GM19397 (cell line): ENCODE measurements at regions not wholly inside any gene's neighbourhood (a gene's known extent, or its start where the extent isn't known, plus 50 kb on each side); places are given as distances from the start of the nearest gene placed in this dataset.

Experiments used
- ATAC-seq: cut with Tn5 transposase; IDR thresholded peaks from one replicate; pipeline ENCODE4 v1.9.1; 2021; ENCODE audit warnings: mild to moderate bottlenecking, moderate library complexity; ENCODE audit not compliant: unreplicated experiment

DNA sequence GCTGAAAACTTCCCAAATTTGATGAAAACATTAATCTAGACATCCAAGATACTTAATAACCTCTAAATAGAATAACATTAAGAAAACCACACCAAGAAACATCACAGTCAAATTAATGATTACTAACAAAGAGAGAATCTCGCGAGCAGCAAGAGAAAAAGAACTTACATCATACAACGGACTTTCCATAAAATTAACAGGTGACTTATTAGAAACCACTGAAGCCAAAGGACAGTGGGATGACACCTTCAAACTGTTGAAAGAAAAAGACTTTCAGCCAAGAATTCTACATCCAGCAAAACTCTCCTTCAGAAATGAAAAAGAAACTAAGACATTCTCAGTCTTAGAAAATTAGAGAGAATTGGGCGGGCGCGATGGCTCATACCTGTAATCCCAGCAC is 232.0 kb downstream of the SNCA start:
- no peak for ATAC-seq

DNA sequence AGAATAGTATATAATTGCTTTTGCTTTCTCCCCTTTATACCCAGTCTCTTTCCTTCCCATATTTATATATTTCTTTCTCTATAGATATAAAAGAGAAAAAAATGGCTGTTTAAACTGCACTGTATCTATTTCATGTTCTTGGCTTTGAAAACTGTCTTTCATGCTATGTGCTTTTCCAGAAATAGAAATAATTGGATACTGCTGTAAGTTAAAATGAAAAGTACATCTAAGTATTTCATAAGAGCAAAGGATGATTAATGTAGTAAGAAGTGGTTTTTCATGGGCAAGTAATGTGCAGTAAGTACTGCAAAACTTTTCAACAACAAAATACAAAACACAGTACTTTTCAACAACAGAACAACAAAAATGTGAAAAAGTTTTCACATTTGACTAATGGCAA is 237.9 kb downstream of the SNCA start:
- ATAC-seq = no peak

DNA sequence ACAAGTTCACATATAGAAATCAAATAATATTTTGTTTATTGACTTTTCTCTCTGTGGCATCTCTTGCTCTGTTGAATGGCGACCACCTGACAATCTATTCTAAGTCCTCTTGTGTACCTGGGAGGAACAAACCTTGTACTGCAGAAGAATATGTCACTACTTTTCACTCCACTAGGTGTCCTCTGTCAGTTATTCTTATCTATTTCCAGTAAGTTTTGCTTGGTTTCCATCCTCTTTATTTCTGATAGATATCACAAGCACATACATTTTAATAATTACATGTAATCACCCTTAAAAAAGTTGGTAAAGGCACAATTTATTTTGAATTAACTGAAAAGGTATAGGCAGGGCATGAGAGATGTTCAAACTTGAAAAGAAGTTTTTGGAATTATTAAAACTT is 238.4 kb downstream of the SNCA start:
- ATAC-seq = no peak

DNA sequence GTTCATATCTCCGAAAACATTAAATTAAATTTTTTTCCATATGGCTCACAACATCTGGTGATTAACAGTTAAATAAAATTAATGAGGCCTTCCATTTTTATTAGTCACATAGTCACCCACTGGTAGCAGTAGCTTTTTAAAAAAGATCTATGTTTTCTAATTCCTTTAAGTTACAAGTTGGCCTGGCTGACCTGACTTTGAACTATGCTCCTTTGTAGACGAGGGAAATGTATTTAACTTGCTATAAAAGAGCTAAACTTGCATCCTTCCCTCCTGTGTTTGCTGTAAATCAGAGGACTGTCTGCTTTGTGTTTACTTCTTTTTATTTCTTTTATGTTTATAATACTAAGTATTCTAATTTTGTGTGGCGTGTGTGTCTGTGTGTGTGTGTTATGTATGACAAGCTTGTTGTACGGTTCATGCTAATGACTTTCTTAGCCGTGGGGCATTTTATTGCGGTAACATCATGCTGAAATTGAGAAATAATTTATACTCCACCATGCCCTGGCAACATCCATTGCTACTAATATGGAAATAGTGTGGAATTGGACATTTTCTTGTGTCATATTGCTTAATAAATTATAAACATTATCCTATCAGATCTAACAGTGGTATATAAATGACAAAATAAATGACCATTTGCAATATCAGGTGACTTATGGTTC is 241.7 kb downstream of the SNCA start:
- no peak for ATAC-seq

DNA sequence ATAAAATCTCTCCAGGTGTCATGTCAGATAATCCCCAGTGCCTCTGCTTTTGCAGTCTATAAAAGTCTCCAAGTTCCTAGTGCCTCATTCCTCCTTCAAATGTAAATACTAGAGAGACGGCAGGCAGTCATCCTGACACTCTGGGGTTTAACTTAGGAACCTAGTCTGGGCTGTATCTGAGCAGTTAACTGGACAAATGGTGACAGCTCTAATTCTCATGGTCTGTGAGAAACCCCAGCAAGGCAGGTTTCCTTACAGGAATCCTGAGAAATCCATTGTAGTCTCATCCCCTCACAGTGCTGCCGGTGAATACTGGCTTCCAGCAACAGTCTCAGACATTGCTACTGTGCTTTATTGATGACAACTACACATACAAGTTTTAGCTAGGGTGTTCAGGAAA is 246.8 kb downstream of the SNCA start:
- no peak for ATAC-seq

DNA sequence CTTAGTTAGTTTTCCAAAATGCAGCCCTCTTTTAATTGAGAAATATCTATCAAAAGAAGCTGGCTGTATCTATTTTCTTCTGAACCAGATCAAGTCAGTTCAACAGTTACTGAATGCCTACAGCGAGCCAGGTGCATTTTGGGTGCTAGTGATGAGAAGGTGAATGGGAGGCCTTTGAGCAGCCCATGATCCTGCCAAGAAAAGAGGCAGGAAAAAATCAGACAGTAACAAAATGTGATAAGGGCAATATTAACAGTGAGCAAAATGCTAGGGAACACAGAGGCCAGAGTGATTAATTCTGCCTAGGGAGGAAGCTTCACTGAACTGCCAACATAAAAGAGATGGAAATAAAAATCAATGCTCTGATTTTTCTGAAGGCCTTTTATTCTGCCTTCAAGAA is 248.5 kb downstream of the SNCA start:
- ATAC-seq = no peak

DNA sequence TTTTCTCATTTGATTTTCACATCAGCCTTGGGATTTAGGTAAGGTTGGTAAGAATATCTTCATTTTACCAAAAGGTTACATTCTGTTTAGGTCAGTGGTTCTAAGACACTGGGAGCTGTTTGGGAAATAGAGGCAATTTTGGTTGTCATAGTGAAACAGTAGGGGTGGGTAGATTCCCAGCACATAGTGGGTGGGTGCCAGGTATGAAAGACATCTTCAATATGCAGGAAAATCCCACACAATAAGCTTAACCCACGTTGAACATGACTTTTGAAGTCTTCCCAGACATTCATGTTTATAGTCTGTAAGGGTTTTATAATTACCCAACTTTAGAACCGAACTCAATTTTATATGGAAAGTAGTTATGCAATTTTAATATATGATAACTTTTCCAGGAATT is 249.6 kb downstream of the SNCA start:
- no peak for ATAC-seq

DNA sequence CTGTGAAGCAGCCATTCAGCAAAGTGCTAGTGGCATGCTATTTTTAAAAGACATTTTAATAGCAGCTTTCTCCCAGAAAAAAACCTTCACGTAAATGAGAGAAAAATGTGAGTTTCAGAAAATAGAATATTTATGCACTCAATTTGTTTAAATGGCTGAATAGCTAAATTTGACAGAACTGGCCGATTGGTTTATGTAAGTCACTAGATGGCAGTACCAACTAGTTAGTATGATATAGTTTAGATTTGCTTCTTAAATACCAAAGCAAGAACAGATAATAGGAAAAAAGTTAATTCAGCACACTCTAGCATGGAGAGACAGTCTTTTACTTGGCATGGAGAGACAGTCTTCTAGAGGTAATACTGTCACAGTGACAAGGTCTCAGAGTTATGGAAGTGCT is 250.1 kb downstream of the SNCA start:
- ATAC-seq = no peak

DNA sequence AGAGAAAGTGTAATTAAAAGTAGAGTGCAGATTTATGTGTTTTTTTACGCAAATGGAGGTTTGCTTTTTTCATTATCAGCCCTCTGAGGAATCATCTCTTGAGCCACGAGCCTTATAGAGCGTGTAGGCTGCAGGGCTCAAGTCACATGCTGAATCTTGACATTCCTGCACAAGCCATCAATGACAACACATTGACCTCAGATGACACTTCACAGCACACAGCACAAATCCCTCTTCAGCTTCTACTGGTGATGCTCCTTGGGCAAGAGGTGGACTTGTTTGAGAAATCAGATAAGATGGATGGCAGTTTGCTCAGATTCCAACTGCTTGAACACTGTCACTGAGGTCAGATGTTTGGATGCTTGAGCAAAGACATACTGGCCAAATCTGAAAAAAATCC is 250.6 kb downstream of the SNCA start:
- no peak for ATAC-seq

DNA sequence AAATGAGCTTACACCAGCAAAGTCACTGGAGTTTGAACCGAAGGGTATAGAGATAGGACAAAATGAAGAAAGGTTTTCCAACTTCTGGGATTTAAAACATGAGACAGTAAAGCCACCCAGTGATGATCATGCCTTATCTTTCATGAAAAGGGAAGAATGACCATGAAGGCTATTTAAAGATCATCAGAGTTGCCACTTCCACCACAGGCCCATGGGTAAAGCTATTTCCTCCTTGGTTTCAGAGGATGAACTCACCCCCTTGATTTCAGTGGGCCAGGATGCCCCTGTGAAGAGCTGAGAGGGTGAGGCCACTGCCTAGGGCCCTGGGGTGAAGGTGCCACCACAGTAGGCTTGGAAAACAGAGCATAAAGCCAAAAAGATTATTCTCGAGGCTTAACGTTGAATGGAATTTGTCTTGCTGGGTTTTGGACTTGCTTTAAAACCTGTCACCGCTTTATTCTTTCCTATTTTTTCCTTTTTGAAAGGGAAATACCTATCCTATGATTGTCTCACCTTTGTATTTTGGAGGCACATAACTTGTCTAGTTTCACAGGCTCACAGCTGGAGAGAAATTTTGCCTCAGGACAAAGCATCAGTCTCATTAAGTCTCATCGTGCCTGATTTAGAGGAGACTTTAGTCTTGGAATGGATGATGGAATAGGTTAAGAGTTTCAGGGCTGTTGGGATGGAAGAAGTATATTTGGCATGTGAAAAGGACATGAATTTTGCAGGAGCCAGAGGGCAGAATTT is 254.0 kb downstream of the SNCA start:
- ATAC-seq = no peak

DNA sequence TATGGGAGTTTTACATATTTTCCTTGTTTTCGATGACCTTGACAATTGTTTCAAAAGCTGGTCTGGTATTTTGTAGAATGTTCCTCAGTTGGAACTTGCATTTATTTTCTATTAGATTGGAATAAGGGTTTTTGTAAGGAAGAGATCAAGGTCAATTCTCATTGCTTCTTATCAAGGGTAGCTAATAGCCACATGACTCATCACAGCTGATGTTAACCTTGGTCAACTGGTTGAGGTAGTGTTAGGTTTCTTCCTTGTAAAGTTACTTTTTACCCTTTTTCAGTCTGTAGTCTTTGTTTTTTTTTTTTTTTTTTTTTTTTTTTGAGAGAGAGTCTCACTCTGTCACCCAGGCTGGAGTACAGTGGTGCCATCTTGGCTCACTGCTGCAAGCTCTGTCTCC is 257.2 kb downstream of the SNCA start:
- no peak for ATAC-seq

DNA sequence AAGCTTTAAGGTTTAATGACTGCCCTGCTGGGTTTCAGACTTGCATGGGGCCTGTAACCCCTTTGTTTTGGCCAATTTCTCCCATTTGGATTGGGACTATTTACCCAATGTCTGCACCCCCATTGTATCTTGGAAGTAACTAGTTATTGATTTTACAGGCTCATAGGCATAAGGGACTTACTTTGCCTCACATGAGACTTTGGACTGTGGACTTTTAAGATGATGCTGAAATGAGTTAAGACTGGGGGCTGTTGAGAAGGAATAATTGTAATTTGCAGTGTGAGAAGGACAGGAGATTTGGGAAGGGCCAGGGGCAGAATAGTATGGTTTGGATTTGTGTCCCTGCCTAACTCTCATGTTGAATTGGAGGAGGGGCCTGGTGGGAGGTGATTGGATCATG is 260.7 kb downstream of the SNCA start:
- ATAC-seq = no peak

DNA sequence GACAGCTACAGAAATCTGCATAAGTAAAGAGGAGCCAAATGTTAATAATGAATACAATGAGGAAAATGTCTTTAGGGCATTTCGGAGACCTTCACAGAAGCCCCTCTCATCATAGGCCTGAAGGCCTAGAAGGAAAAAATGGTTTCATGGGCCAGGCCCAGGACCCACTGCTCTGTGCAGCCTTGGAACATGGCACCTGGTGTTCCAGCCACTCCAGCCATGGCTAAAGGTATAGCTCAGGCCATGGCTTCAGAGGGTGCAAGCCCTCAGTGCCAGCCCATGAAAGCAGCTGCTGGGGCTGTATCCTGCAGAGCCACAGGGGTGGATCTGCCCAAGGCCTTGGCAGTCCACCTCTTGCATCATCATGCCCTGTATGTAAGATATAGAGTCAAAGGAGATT is 261.1 kb downstream of the SNCA start:
- ATAC-seq = no peak

DNA sequence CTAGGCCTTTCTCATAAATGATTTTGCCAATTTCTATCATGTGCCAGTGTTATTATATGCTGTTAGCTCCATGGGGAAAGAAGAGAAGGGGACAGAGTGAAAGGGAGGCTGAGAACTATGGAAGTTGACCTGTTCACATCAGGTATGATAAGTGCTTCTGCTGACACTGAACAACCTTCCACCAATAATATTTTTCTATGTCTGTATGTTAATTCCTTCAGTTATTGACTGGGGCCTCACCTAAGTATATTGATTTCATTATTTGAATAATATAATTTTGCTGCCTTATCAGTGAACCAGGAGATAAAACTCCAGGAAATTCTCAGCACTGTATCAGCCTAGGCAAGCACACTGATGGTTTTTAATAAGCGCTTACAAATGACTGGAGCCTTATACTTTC is 262.8 kb downstream of the SNCA start:
- ATAC-seq = no peak

DNA sequence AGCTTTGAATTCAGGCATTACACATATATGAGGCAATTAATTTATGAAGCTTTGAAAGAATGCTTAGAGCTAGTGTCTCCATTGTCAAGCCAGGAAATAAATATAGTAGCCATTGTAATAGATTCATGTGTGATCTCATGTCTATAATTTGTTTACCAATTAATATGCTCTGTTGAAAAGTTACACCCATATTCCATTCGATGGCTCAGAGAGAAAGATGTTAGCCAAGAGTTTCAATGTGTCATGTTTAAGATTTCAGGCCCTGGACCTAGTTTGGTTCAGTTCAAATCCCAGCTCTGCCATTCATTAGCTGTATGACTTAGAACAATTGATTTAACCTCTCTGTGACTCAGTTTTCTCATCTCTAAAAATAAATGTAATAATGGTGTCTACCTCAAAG is 263.3 kb downstream of the SNCA start:
- no peak for ATAC-seq

DNA sequence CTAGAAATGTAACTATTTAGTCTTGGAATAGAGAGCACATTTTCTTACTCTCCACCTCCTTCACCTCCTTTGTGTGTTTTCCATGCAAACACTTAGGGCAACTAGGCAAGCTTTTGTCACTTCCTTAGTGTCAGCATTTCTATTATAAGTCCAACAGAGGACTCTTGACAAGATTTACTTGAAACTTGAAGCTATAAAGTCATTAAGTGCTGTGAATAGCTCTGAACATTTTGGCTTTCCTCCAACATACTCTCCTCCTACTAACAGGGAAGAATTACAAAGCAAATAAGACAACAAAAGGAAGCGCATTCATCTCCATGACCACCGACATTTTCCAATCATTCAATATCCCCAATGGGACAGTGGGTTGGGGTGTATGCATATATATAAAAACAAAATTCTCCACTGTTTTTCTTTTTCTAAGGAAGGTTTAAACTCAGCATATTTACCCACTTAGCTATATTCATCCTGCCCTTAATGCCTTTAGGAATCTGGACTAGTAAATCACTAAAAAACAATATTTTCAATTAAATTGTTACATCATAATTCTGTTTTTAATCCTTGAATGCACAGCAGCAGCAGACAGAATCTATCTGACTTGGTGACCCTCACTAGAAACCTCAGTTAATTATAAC is 264.6 kb downstream of the SNCA start:
- ATAC-seq = no peak

DNA sequence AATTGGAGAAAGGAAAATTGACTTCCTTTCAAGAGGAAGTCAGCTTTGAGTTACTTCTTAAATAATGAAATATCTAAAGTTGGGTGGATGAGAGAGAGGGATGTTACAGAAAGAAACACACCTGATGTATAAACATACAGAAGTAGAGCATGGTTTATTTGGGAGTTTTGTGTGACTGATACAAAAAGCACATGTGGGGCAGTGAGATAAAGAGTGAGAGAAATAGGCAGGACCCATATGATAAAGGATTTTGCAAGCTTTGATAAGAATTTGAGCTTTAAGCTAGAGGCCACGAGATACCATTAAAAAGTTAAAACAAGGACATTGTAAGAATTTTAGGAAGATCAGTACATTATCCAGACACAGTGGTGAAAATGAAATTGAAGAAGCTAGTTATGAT is 263.3 kb upstream of the GPRIN3 start:
- no peak for ATAC-seq

DNA sequence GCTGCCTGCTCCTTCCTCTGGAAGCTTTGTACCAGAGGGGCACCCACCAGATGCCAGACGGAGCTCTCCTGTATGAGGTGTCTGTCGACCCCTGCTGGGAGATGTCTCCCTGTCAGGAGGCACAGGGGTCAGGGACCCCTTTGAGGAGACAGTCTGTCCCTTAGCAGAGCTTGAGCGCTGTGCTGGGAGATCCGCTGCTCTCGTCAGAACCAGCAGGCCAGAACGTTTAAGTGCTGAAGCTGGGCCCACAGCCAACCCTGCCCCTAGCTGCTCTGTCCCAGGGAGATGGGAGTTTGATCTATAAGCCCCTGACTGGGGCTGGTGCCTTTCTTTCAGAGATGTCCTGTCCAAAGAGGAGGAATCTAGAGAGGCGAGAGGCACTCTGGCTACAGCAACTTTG is 260.3 kb upstream of the GPRIN3 start:
- no peak for ATAC-seq

DNA sequence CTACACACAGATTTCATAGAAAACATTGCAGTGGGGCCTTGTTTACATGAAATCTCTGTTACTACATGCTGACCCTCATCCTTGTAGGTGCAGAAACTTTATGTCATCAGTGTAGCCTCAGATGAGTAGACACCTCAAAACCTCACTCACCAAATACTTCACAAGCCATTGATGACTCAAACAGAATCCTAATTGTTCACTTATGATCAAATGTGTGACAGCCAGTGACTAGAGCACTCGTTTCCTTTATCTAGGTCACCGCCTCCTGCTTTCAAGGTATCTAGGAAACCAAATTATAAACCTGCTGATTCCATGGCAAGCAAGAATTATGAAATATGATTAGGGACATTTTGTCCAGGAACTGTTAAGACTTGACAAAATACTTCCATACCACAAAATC is 255.8 kb upstream of the GPRIN3 start:
- ATAC-seq = no peak

DNA sequence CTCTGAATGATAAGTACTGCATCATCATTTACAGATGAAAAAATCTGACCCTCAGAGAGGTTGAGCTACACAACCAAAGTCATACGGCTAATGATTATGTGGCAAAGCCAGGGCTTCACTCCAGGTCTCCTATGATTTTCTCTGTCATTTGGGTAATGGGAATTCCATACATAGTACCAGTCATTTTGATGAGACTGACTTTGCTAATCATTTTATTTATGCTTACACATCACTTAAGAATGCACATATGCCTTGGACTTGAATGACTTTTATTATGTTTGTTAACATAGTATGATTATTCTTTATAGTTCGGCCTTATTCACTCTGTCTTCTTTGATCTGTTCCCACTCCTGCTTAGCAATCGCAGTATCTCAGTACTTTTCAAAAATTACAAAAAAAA is 255.1 kb upstream of the GPRIN3 start:
- no peak for ATAC-seq

DNA sequence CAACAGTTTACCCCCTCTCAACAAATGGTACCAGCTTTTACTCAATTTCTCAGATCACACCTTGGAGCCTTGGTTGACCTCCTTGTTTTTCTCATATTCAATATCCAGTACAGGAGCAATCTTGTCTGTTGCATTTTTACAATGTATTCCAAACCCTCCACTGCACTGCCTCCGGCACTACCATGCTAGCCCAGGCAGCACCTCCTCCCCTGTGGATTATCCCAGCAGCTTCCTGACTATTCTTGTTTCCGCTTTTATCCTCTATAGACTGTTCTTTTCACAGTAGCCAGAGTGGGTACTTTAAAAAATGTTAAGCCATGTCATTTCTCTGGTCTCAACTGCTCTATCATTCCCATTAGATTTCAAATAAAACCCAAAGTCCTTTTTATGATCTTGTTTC is 253.4 kb upstream of the GPRIN3 start:
- ATAC-seq = no peak

DNA sequence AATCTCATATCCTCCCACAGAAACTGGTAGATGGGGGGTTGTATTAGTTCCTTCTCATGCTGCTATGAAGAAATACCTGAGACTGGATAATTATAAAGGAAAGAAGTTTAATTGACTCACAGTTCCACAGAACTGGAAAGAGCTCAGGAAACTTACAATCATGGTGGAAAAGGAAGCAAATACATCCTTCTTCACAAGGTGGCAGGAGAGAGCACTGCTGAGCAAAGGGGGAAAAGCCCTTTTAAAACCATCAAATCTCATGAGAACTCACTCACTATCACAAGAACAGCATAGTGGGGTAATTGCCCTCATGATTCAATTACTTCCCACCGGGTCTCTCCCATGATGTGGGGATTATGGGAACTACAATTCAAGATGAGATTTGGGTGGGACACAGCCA is 250.5 kb upstream of the GPRIN3 start:
- no peak for ATAC-seq
